Lung (tissue), 11 donors: ENCODE measurements at regions not wholly inside any gene's neighbourhood (a gene's known extent, or its start where the extent isn't known, plus 50 kb on each side); places are given as distances from the start of the nearest gene placed in this dataset.

Experiments
- ATAC-seq: fragments of 200-7000 bp; cut with Tn5 transposase; one replicate; pipeline ENCODE4 v1.9.1; 2020; ENCODE audit warnings: moderate number of reproducible peaks; ENCODE audit not compliant: insufficient read depth, low FRiP score
- DNase-seq, 3 donors: peaks; one replicate each; pipeline ENCODE4 v3.0.0-alpha.2; 2013 to 2017
- H3K27ac ChIP-seq, 2 donors: one replicate each; pipeline ENCODE4 v1.5.1; 2013; ENCODE audit warnings: mild to moderate bottlenecking in 2 of 2, moderate library complexity in 2 of 2, control low read depth in 1 of 2, inconsistent platforms in 1 of 2, low read depth in 1 of 2, low read length in 1 of 2
- H3K27me3 ChIP-seq, 3 donors: one replicate each; pipeline ENCODE4 v1.5.1; 2013; ENCODE audit warnings: low read length in 2 of 3; ENCODE audit not compliant: control insufficient read depth in 3 of 3, insufficient read depth in 3 of 3
- H3K36me3 ChIP-seq, 4 donors: one replicate each; pipeline ENCODE4 v1.5.1; 2013; ENCODE audit warnings: low read length in 4 of 4, mild to moderate bottlenecking in 1 of 4, moderate library complexity in 1 of 4; ENCODE audit not compliant: control insufficient read depth in 4 of 4, insufficient read depth in 4 of 4
- H3K4me1 ChIP-seq, 5 donors: one replicate each; pipeline ENCODE4 v1.5.1; 2013; ENCODE audit warnings: low read length in 5 of 5, mild to moderate bottlenecking in 2 of 5, moderate library complexity in 1 of 5; ENCODE audit not compliant: control insufficient read depth in 5 of 5, insufficient read depth in 5 of 5
- H3K4me3 ChIP-seq: one replicate; pipeline ENCODE4 v1.5.1; 2013; ENCODE audit warnings: mild to moderate bottlenecking, control low read depth, moderate library complexity
- H3K9ac ChIP-seq, 2 donors: one replicate each; pipeline ENCODE4 v1.5.1; 2013; ENCODE audit warnings: low read length in 2 of 2, control low read depth in 1 of 2; ENCODE audit not compliant: insufficient read depth in 1 of 2
- H3K9me3 ChIP-seq, 4 donors: one replicate each; pipeline ENCODE4 v1.5.1; 2013; ENCODE audit warnings: low read length in 3 of 4, mild to moderate bottlenecking in 1 of 4, moderate library complexity in 1 of 4; ENCODE audit not compliant: control insufficient read depth in 4 of 4, insufficient read depth in 3 of 4
- WGBS, 2 donors: extraction: QIAGEN DNeasy Blood & Tissue Kit; methylation state at CpG; one replicate each; pipeline ENCODE4 v1.1.7; 2013; 5-methylcytosine and 5-hydroxymethylcytosine counted together
- TF ChIP-seq, protein P1 (sequence below): IDR thresholded peaks from 2 replicates; pipeline ENCODE4 v1.5.1; 2012; ENCODE audit warnings: mild to moderate bottlenecking; ENCODE audit errors: control extremely low read depth, extremely low read depth
- donor health status: control.
- donor health status: control.
- donor health status: Bipolar disorder and iron deficiency.
- donor health status: healthy.
- donor health status: DM: yes; HTN: yes; CAD: no.

- Histone ChIP-seq H3K4me1 (peaks cover 0 to 13% (median 10%) of the 10 kb centered on the region in 5 donors), H3K9me3 (no peaks in the 10 kb centered on the region), H3K27ac (no peak overlapping the region), H3K36me3 (no peaks in the 10 kb centered on the region), H3K9ac (no peak overlapping the region), H3K27me3 (no peaks in the 10 kb centered on the region), H3K4me3 (no peak overlapping the region)
- TF ChIP-seq, protein P1, sequence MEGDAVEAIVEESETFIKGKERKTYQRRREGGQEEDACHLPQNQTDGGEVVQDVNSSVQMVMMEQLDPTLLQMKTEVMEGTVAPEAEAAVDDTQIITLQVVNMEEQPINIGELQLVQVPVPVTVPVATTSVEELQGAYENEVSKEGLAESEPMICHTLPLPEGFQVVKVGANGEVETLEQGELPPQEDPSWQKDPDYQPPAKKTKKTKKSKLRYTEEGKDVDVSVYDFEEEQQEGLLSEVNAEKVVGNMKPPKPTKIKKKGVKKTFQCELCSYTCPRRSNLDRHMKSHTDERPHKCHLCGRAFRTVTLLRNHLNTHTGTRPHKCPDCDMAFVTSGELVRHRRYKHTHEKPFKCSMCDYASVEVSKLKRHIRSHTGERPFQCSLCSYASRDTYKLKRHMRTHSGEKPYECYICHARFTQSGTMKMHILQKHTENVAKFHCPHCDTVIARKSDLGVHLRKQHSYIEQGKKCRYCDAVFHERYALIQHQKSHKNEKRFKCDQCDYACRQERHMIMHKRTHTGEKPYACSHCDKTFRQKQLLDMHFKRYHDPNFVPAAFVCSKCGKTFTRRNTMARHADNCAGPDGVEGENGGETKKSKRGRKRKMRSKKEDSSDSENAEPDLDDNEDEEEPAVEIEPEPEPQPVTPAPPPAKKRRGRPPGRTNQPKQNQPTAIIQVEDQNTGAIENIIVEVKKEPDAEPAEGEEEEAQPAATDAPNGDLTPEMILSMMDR: no peak
- 93 to 96% methylated on average over 20 of the region's 20 CpGs for WGBS, 2 donors
- DNase-seq: no peak
- no peak for ATAC-seq
Observed at GRCh38 chr6:167758309-167759023, 68.2 kb upstream of the AFDN start.

- TF ChIP-seq, protein P1: no peak
- Histone ChIP-seq H3K27me3 (no peaks in the 10 kb centered on the region), H3K27ac (peak overlapping the region in 1 of 2 donors; percentile 41), H3K4me3 (no peak overlapping the region), H3K4me1 (peaks cover 0 to 13% (median 10%) of the 10 kb centered on the region in 5 donors), H3K36me3 (no peaks in the 10 kb centered on the region), H3K9ac (no peak overlapping the region), H3K9me3 (no peaks in the 10 kb centered on the region)
- WGBS, 2 donors: 88 to 96% methylated on average over 8 of the region's 8 CpGs
- no peak for ATAC-seq
- DNase-seq: no peak
Observed at GRCh38 chr6:167759206-167759605, 67.5 kb upstream of the AFDN start.

- DNase-seq: no peak
- H3K36me3 ChIP-seq: no peaks in the 10 kb centered on the region
- H3K27me3 ChIP-seq: no peaks in the 10 kb centered on the region
- no peak overlapping the region for H3K27ac ChIP-seq
- TF ChIP-seq, protein P1: no peak
- H3K9me3 ChIP-seq: no peaks in the 10 kb centered on the region
- no peak for ATAC-seq
- H3K9ac ChIP-seq: no peak overlapping the region
- H3K4me3 ChIP-seq: no peak overlapping the region
- 94 to 96% methylated on average over 17 of the region's 17 CpGs for WGBS, 2 donors
- peaks cover 0 to 13% (median 10%) of the 10 kb centered on the region in 5 donors for H3K4me1 ChIP-seq
Observed at GRCh38 chr6:167759912-167760311, 66.8 kb upstream of the AFDN start.
